ENCODE measurements at regions not wholly inside any gene's neighbourhood (a gene's known extent, or its start where the extent isn't known, plus 50 kb on each side); places are given as distances from the start of the nearest gene placed in this dataset.
"Not testable (repeated sequence)": the region's sequence is repeated elsewhere in the genome, so short reads cannot be mapped to it uniquely, and the experiment has no call there.

GRCh38 chr4:15162465-15163283 is 160.4 kb downstream of the CPEB2 start:
- no peak for DNase-seq (ENCODE audit: low read depth in 2 of 2)

GRCh38 chr4:15163284-15163645 is 161.0 kb downstream of the CPEB2 start:
- DNase-seq (ENCODE audit: low read depth in 2 of 2), result no peak

DNA sequence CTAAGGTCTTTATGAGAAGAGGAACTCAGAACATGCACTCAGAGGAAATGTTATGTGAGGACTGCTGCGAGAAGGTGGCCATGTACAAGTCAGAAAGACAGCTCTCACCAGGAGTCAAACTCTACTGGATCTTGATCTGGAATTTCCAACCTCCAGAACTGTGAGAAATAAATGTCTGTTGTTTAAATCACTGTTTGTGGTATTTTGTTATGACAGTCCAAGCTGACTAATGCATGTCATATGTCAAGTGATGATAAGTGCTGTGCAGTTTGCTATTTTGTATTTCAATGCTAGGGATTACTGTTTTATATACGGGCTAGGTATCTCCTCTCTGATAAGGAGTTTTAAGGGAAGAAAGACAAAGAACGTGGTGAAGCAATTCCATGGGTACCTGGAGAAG is 162.3 kb downstream of the CPEB2 start:
- no peak for DNase-seq (ENCODE audit: low read depth in 2 of 2)

- DNase-seq (ENCODE audit: low read depth in 2 of 2), result no peak
Observed at GRCh38 chr4:15167743-15168142, 165.5 kb downstream of the CPEB2 start.

- DNase-seq (ENCODE audit: low read depth in 2 of 2), result no peak
Observed at GRCh38 chr4:15168759-15169158, 166.5 kb downstream of the CPEB2 start.

GRCh38 chr4:15171725-15172124 is 169.4 kb downstream of the CPEB2 start:
- no peak for DNase-seq (ENCODE audit: low read depth in 2 of 2)

DNA sequence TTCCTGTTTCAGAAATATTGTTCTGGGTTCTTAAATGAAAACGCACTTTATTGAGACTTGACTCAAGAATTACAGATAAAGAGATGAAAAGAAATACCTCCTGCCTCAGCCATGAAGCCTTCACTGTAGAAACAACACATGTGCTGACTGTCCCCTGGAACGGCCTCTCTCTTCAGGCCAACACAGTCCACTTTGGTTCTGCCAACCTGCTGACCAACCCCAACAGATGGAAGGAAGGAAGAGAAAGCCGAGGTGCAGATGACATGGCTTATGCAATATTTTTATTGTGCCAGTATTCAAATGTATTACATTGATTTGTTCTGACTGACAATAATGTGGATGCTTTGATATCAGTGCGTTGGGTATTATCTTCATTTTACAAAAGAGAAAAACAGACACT is 171.0 kb downstream of the CPEB2 start:
- DNase-seq (ENCODE audit: low read depth in 2 of 2), result no peak

GRCh38 chr4:15174168-15174567 is 171.9 kb downstream of the CPEB2 start:
- not testable (repeated sequence) for DNase-seq (ENCODE audit: low read depth in 2 of 2)

DNA sequence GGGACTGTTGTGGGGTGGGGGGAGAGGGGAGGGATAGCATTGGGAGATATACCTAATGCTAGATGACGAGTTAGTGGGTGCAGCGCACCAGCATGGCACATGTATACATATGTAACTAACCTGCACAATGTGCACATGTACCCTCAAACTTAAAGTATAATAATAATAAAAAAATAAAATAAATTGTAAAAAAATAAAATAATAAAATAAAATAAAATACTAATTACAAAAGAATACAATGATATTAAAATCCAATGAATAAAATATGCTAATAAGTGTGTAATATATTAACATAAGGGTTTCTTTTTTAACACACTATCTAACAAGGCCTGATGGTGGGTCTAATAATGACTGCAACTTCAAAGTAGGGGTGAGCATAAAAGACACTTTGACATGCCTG is 177.6 kb downstream of the CPEB2 start:
- not testable (repeated sequence) for DNase-seq (ENCODE audit: low read depth in 2 of 2)

GRCh38 chr4:15182600-15183220 is 180.4 kb downstream of the CPEB2 start:
- DNase-seq (ENCODE audit: low read depth in 2 of 2), result peak in 1 of 2 experiments; percentile 12

DNA sequence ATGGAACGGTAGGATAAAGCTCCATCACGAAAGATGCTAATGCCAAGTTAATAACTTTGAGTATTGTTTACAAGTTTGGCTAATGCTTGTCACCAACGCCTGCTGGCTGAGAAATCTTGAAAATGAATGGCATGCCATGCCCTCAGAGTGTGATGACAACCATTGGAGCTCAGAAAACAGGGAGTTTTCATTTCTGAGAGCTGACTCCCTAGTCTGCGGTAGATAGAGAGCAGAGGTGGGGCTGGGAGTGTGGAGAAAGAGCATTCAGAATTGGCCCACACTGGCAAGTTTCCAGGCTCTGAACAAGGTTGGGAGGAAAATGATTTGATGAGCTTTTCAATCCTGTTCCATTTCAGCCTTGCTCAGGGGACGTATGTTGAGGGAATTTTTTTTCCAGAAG is 183.9 kb downstream of the CPEB2 start:
- no peak for DNase-seq (ENCODE audit: low read depth in 2 of 2)

DNA sequence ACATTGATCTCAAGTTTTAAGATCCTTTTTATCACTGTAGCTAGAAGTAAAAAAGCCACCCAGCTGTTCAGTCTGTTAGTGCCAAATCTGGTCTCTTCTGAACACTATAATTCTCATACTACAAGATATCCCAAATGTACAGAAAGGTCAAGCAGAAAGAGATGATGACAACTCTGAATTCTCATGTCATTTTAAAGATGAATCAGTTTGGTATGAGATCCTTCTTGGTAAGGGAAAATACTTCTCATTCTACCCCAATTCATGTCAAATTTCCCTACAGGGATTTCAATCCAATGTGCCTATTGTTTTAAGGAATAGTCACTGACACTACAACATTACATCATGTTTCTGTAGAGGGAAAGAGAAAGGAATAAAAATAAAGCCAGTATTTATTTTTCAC is 184.5 kb downstream of the CPEB2 start:
- no peak for DNase-seq (ENCODE audit: low read depth in 2 of 2)

DNA sequence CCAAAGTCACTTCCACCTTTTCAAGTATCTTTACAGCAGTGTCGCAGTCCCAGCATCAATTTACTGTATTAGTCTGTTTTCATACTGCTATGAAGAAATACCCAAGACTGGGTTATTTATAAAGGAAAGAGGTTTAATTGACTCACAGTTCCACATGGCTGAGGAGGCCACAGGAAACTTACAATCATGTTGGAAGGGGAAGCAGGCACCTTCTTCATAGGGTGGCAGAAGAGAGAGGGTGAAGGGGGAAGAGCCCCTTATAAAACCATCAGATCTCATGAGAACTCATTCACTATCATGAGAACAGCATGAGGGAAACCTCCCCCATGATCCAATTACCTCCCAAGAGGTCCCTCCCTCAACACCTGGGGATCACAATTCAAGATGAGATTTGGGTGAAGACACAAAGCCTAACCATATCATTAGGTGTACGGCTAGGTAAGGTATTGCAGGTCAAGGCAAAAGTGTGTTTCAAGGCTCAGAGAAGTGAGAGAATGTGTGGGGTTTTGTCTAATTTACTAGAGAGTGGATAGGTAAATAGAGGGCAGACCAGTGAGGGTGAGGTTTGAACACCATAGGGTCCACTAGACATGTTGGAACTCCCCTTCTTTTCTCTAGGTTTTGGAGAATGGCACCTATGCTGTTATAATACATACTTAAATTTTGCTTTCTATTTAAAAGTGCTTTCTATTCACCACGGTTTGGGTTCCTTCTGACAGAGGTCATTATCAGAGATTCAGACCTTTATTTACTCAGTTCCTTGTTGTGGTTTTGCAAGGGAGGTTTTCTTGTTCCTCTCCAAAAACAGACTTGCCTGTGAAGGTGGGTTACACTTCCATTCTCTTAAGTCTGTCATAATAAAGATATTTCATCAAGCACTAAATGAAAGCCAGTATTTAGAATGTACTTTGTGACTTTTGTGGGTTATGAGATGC is 186.6 kb downstream of the CPEB2 start:
- no peak for DNase-seq (ENCODE audit: low read depth in 2 of 2)

GRCh38 chr4:15194520-15194919 is 192.2 kb downstream of the CPEB2 start:
- no peak for DNase-seq (ENCODE audit: low read depth in 2 of 2)

- no peak for DNase-seq (ENCODE audit: low read depth in 2 of 2)
Observed at GRCh38 chr4:15197005-15197404, 194.7 kb downstream of the CPEB2 start.

- no peak for DNase-seq (ENCODE audit: low read depth in 2 of 2)
Observed at GRCh38 chr4:15198070-15198727, 195.9 kb downstream of the CPEB2 start.

- no peak for DNase-seq (ENCODE audit: low read depth in 2 of 2)
Observed at GRCh38 chr4:15201782-15202181, 199.5 kb downstream of the CPEB2 start.

DNA sequence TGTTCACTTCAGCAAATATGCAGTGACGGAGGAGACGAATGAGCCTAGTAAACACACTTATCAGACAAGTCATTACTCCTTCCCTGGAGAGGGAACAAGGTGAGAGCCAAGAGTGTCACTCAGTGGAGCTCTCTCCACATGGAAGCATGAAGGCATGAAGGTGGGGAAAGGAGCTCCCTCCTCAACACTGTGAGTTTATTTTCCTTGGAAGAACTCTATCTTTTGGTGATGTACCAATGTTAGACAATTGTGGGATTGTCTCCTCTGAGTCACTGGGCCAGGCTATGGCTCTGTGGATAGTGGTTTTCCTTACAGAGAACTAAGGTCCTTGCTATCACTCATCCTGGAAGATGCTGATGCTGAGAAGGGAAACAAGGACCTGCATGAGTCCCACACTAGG is 200.2 kb downstream of the CPEB2 start:
- no peak for DNase-seq (ENCODE audit: low read depth in 2 of 2)

DNA sequence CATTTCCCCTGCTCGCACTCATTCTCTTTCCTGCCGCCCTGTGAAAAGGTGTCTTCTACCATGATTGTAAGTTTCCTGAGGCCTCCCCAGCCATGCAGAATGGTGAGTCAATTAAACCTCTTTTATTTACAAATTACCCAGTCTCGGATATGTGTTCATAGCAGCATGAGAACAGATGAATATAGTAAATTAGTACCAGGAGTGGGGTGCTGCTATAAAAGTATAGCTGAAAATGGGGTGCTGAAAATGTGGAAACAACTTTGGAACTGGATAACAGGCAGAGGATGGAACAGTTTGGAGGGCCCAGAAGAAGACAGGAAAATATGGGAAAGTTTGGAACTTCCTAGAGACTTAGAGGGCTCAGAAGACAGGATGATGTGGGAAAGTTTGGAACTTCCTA is 204.2 kb downstream of the CPEB2 start:
- DNase-seq (ENCODE audit: low read depth in 2 of 2), result not testable (repeated sequence)

GRCh38 chr4:15213302-15213970 is 211.2 kb downstream of the CPEB2 start:
- DNase-seq (ENCODE audit: low read depth in 2 of 2), result no peak

DNA sequence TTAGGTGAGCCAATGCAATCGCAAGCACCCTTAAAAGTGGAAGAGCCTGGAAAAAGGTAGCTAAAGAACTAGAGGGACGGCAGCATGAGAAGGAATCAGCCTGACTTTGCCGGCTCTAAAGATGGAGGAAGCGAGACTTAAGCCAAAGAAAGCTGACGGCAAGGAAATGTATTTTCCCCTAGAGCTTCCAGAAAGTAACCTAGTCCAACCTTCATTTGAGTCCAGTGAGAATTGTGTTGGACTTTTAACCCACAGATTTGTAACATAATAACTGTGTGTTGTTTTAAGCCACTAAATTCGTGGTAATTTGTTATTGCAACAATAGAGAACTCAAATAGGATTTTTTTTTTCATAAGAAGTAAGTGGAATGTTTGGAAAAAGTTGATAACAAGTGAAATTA is 212.7 kb upstream of the C1QTNF7 start:
- DNase-seq (ENCODE audit: low read depth in 2 of 2), result no peak

All from stimulated activated CD4-positive, alpha-beta T cell treated with anti-CD3 and anti-CD28 coated beads, Interleukin-12 subunit alpha, Interleukin-12 subunit beta, amount 100 ng/mL, for 24 hours (primary cell).